ENCODE measurements at regions not wholly inside any gene's neighbourhood (a gene's known extent, or its start where the extent isn't known, plus 50 kb on each side); places are given as distances from the start of the nearest gene placed in this dataset.

- H3K4me3 ChIP-seq (ENCODE audit: low read depth, low read length): no peak overlapping the region
- no peak for DNase-seq (ENCODE audit: low read depth)
- TF ChIP-seq, protein P1, sequence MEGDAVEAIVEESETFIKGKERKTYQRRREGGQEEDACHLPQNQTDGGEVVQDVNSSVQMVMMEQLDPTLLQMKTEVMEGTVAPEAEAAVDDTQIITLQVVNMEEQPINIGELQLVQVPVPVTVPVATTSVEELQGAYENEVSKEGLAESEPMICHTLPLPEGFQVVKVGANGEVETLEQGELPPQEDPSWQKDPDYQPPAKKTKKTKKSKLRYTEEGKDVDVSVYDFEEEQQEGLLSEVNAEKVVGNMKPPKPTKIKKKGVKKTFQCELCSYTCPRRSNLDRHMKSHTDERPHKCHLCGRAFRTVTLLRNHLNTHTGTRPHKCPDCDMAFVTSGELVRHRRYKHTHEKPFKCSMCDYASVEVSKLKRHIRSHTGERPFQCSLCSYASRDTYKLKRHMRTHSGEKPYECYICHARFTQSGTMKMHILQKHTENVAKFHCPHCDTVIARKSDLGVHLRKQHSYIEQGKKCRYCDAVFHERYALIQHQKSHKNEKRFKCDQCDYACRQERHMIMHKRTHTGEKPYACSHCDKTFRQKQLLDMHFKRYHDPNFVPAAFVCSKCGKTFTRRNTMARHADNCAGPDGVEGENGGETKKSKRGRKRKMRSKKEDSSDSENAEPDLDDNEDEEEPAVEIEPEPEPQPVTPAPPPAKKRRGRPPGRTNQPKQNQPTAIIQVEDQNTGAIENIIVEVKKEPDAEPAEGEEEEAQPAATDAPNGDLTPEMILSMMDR (IDR thresholded peaks at IDR 0.05; ENCODE audit: insufficient read depth, low read depth, low read length, missing control alignments): no peak
These were observed 1087.2 kb upstream of the B3GALT2 start for GRCh38 chr1:194273660-194274059.

GRCh38 chr1:194268839-194269238, 1082.4 kb upstream of the B3GALT2 start:
- TF ChIP-seq, protein P1 (IDR thresholded peaks at IDR 0.05; ENCODE audit: insufficient read depth, low read depth, low read length, missing control alignments): no peak
- no peak for DNase-seq (ENCODE audit: low read depth)

GRCh38 chr1:194267021-194267420, 1080.6 kb upstream of the B3GALT2 start:
- no peak overlapping the region for H3K4me3 ChIP-seq (ENCODE audit: low read depth, low read length)
- TF ChIP-seq, protein P1 (IDR thresholded peaks at IDR 0.05; ENCODE audit: insufficient read depth, low read depth, low read length, missing control alignments): no peak
- DNase-seq (ENCODE audit: low read depth): no peak

More at GRCh38 chr1:194268839-194269238, 1082.4 kb upstream of the B3GALT2 start:
- H3K4me3 ChIP-seq (ENCODE audit: low read depth, low read length): no peak overlapping the region

- no peak overlapping the region for H3K4me3 ChIP-seq (ENCODE audit: low read depth, low read length)
- TF ChIP-seq, protein P1 (IDR thresholded peaks at IDR 0.05; ENCODE audit: insufficient read depth, low read depth, low read length, missing control alignments): no peak
- DNase-seq (ENCODE audit: low read depth): no peak
These were observed 1069.6 kb upstream of the B3GALT2 start for GRCh38 chr1:194256010-194256409.

- TF ChIP-seq, protein P1 (IDR thresholded peaks at IDR 0.05; ENCODE audit: insufficient read depth, low read depth, low read length, missing control alignments): no peak
- no peak for DNase-seq (ENCODE audit: low read depth)
- no peak overlapping the region for H3K4me3 ChIP-seq (ENCODE audit: low read depth, low read length)
These were observed 1065.8 kb upstream of the B3GALT2 start for GRCh38 chr1:194252199-194252598.

DNA sequence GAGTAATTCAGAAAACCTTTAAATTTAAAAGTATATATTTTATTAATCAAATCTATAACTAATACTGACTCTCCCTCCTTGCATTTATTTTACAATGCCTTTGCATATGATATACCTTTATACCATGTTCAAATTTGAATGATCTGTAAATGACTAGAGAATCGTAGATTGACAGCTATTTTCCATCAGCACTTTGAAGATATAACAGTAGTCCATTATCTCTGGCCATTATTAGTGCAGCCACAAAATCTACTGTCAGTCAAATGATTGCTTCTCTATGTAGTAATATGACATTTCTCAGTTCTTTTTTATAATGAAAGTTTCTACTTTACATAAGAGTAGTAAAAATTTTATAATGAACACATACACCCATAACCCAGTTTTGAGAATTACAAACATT, 1054.8 kb upstream of the B3GALT2 start:
- no peak overlapping the region for H3K4me3 ChIP-seq (ENCODE audit: low read depth, low read length)
- TF ChIP-seq, protein P1 (IDR thresholded peaks at IDR 0.05; ENCODE audit: insufficient read depth, low read depth, low read length, missing control alignments): no peak
- DNase-seq (ENCODE audit: low read depth): no peak

GRCh38 chr1:194233069-194233468, 1046.7 kb upstream of the B3GALT2 start:
- TF ChIP-seq, protein P1 (IDR thresholded peaks at IDR 0.05; ENCODE audit: insufficient read depth, low read depth, low read length, missing control alignments): no peak
- no peak for DNase-seq (ENCODE audit: low read depth)
- H3K4me3 ChIP-seq (ENCODE audit: low read depth, low read length): no peak overlapping the region
